Midbrain (tissue), 1 donor: ENCODE measurements at regions not wholly inside any gene's neighbourhood (a gene's known extent, or its start where the extent isn't known, plus 50 kb on each side); places are given as distances from the start of the nearest gene placed in this dataset.

Source experiments
- DNase-seq: peaks from one replicate; lab custom pipeline; 2025; lab: John Stamatoyannopoulos, UW

DNA sequence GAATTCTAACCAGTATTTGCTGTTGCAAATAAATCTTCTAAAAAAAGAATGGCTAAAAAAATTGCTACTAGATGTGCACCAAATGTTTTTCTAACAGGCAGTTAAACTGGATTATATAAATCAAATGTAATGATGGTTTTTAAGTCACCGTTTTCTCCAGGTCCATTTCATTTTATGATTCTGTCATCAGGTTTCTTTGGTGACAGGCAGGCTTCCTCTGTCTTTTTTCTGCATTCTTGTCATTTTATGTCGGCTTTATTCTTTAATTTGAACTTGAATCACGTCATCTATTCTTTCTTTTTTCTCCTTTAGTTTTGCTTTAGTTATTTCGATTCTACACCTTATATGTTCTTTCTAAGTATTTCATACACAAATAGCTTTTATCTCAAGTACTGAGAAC is 212.5 kb downstream of the SOCS6 start:
- no peak for DNase-seq

DNA sequence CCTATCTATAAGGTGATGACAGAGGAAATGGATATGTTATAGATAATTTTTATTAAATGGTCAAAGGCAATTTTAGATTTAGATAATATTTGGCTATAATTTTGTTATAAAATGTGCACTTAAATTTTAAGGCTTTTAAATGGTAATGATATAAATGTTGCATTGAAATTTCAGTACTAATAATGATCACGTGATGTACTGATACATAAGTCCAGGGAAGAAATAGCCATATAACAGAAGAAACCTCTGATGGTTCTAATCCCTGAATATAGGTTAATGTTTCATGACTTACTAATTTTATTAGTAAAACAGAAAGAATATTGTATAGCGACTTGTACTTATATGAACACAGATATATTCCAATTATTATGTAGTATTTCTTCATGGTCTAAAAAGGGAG is 211.9 kb downstream of the SOCS6 start:
- DNase-seq: no peak

DNA sequence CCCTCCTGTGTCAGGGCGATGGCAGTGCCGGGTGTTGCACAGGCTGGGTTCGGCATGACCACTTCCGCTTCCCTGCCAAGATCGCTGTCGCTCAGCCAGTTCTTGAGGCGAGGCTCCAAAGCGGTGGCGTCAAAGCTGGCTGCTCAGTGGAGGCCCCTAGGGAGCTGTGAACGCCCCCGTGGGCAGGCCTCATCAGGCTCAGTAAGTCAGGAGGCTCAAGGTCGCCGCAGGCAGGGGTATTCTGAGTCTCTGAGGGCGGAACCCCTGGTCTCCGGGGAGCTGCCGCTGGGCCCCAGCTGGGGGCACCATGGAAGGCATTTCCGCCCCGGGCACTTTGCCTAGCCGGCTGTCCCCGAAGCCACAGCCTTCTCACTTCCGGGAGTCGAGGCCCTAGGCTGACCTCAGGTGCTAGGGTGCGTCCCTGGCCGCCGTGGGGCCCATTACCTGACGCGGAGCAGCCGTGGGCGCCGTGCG is 210.4 kb downstream of the SOCS6 start:
- DNase-seq: no peak

DNA sequence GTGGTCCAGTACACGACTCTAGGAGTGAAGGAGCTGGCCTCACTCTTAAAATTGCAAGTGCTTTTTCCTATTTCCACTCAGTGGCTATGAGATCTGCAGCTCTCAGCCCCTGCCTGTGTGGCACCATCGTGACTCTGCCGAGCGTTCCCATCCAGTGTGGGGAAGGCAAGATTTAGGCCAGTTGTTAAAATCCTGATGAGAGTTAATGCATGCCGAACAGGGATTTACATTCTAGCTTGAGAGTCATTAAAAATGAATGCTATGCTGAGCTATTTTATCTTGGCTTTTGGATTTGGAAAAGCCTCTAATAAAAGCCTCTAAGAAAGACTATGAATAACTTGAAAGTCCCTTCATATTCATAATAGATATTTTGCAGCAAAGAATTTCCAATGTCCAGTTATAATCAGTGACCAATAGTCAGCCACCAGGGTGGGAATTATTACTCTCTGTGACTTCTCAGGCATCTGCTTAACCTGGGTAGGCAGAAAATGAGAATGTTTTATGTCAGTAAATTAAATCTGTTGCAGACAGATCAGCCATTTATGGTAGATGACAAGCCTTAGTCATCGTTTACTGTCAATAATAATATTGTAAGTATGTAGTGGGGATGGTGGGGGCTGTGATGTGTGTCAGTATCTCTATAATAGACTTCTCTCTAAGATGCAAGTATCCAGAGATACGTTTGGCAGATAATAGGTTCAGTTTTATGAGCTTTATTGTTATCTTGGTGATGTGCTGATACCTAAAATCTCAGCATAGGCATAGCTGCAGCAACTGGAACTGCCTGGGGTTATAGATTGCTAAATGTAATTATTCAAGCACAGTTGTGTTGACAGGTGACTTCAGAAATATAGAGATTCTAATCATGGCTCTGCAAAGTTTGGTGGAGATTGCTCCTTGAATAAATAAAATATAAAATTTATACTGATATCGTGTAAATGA is 207.8 kb downstream of the SOCS6 start:
- DNase-seq: no peak

DNA sequence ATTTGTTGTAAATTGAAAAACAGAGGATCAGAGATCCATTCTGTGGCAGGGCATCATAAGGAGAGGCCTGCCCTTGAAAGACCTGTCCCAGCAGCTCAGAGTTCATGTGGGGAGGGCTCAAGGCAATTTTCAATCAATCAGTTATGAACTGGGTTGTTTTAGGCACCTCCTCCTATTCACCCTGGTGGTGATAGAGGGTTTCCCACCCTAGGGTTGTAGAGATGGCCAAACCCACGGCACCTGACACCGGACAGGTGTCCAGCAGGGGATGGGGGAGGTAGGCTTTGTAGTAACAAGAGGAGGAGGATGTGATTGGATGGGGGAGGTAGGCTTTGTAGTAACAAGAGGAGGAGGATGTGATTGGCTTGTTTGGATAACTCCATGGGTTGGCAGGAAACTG is 205.7 kb downstream of the SOCS6 start:
- DNase-seq: no peak

DNA sequence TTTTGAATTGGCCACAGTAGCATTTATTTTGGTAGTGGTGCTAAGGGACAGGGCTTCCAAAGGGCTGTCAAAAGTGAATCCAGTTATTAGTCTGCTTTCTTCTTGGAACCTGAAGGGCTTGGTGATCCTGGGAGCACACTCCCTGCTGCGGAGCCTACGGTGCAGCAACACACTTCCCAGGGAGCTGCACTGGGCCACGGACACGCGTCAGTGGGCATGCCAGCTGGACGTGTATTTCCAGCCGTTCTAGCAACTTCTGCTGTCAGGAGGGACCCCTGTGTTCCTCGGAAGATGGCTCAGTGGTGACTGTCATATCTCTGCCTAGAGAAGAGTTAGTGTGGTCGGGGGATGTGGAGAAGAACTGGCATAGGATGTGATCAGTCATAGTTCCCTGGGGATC is 204.6 kb downstream of the SOCS6 start:
- no peak for DNase-seq

DNA sequence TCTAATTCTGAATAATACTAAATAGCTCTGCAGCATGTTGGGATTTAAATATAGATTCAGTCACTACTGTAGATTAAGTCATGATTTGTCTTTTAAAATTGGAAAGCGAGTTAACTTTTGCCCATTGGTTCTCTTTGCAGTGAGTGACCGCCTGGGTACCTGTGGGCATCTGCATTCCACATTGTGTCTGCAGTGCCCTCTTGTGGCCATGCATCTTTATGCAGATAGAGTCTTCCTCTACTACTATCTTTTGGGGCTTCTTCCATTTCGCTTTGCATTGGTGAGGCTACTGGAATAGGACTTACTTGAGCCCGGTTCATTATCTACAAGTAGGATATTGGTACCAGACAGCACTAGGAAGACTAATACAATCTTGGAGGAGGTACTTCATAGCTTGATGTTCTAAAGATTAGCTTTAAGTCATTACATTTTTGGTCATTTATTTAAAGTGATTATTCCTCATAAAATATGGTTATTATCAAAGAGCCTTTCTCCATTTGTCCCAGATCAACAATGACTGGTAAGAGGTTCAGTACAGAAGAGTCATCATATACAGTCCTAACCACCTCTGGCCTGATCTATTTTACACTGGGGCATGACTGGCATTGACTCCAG is 203.0 kb downstream of the SOCS6 start:
- DNase-seq: peak; percentile 75

DNA sequence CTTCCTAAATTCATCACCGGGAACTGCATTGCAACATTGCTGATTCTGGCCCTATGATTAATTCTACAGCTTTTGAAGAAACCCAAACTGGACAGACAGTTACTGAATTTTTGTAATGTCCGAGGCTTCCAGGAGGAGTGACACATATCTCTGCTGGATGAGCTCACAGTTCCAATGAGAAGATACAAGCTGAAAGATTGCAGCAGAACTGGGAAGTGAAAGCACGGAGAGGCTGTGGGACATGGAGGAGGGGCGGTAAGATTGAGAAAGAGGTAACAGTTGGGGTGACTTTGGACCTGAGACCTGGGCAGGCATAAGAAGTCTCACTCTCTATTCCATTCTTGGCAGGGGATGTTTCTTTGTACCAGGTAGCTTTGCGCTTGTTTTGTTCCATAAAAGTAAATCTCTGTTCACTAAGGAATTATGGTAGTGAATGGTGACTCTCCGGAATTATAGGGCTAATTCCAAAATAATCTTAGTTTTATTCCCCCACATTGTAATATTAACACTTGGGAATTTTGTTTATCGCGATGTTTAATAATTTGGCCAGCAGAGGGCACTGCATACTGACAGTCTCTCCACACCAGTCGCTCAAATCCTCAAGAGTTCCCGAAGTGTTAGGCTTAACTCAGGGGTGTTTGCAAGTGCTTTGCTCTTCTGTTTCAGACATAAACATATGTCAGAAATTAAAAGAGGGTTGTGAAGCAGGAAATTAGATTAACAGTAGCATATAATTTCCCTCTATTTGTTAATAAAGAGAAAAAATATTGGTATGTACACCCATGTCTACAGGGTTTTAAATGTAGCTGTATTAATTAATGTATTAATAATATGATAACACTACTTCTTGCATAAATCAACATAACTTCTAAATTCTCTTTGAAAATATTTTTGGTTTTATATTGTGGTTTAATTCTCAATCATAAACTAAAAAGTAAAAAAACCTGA is 201.4 kb downstream of the SOCS6 start:
- peak; percentile 85 for DNase-seq

DNA sequence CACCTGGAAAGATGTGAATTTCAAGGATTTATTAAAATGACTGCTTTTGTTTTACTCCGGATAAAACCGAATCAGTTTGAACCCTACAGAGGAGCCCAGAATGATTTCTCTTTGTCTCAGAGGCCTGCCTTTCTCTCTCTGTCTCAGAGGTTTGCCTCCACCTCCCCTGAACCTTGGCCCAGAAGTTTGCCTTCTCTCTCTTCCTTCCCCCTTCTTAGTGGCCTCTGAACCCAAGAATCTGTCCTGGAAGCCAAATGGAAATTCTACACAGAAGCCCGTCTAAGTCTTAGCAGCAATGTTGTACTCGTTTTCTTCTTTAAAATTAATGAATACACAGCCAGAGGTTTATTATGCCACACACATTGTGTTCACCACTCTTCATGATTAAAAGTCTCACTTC is 200.7 kb downstream of the SOCS6 start:
- DNase-seq: no peak

DNA sequence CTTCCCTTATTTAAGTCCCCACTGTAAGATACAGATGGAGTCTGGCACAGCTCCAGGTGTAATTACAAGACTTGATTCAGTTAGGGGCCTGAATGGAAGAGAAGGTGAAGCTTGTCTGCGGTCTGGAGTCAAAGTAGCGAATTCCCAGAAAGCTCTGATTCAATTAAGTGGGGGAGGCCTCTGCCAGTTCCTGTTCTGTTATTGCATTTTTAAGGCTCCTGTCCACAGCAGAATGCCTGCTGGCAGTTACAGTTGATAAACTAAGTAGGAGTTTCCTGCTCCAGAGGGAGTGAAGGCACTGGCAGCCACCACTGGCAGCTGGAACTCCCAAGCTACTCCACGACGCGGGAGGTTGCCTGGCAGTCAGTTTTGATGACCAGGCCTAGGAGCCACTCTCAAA is 181.1 kb downstream of the SOCS6 start:
- DNase-seq: peak; percentile 64

DNA sequence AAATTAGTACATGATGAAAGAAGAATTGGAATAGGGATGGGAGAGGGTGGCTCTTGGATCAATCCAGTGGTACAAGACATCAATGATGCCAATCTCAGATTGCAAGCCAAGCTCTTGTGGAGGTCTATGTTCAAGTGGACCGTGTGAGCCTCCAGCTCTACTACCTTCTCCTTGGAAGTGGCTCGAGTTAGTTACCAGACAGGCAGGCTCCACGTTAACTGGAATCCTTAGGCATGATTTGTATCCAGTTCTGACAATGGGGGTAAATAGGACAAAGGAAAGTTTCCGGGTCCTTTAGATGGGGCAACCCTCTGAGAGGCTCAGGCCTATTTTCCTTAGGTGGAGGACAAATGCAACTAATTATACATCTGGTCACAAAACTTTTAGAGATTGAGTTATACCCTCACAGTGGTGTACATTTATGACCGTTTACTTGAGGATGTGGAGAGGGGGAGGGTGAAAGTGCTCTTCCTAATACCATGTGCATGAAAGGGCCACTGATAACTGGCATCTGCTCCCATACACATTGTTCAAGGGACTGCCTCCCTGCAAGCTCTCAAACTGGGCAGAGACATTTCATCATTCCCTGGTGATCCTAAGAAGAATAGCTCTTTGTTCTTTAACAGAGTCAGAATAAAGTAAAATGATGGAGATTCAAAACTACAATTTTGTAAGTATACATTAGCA is 180.2 kb downstream of the SOCS6 start:
- peak; percentile 71 for DNase-seq

DNA sequence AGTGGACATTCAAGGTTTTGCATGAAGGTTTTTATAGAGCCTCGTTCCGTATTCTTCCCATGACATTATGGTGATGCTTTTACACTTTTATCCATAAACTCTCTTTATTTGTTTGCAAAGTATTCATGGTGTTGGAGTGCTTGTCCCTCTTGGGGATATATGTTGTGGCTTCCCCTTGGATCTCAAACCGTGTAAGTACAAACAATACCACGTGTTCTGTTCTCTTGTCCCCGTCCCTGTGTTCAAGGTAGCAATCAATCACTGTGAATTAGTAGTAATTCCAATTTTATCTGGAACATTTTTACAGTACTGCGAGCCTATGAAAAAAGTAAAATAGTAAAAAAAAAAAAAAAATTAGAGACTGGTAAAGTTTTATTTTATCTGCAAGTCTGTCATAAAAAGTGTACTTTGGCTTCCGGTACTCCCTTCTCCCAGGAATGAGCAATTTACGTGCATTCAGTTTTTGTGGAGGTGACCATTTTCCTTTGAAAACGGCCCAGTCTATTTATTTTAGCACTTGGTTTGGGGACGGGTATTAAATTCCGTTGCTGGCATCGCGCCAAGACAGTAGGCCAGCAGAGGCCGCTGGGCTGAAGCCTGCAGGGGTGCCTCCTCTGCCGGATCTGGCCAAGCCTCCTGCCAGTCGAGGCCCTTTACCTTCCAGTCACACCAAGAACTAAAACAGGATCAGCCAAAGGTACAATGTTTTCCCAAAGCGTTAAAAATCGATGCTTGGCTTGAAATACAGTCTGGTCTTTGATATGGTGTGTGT is 175.7 kb downstream of the SOCS6 start:
- DNase-seq: peak; percentile 83

DNA sequence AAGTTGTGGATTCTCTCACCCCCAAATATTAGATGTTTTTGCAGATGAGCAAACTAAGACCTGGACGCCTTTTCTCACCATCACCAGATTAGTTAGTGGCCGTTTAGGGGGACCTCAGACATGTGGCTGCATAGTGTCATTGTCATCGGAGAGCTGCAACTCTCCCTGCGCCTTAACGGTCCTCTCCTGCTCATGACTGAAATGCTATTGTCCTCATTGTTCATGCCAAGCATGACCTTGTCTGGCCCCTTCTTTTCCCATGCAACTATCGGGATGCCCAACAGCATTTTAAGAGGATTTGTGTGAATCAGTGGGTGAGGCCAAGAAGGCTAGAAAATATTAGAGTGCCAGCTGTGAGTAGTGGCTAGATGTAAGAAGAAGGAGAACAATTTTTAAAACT is 174.2 kb downstream of the SOCS6 start:
- no peak for DNase-seq

DNA sequence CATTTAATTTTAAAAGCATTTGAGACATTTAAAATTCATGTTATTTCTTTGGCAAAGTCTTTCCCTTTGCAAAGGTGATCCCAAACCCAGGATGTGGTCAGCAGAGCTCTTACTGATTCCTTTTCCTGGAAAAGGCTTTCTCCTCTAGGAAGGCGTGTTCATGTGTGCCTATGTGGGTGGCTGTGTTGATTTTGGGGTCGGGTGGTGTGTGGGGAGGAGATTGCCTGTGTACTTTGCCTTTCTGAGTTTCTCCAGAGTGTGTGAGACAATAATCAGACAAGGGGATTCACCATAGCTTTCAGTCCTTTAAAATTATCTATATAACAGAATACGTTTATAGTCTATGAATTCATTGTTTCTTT is 173.2 kb downstream of the SOCS6 start:
- DNase-seq: no peak

DNA sequence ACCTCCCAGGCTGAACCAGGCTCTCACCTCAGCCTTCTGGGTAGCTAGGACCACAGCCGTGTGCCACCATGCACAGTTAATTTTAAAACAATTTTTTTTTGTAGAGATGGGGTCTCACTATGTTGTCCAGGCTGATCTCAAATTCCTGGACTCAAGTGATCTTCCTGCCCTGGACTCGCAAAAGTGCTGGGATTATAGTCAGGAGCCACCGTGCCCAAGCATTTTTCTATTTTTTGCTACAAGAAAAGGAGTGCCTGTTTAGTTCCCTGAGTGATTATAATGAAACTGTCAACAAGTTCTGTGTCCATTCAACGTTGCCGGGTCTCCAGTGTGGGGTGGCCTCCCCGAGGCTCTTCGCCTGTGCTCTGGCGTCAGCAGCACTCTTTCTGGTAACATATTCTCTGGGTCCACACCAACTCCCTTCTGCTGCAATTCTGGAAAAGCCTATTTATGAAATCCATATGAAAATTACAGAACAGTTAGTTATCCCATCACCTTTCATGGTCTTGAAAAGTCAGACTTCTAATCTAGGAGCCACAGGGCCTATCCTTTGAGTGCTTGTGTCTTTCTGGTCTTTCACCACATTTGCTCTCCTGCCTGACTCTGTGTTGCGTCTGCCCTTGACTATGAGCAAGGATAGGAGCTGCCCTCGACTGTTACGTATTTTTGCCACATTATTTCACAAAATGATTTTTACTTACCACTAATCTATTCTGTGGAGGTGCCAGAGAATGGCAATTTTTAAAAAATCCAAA is 172.7 kb downstream of the SOCS6 start:
- no peak for DNase-seq

DNA sequence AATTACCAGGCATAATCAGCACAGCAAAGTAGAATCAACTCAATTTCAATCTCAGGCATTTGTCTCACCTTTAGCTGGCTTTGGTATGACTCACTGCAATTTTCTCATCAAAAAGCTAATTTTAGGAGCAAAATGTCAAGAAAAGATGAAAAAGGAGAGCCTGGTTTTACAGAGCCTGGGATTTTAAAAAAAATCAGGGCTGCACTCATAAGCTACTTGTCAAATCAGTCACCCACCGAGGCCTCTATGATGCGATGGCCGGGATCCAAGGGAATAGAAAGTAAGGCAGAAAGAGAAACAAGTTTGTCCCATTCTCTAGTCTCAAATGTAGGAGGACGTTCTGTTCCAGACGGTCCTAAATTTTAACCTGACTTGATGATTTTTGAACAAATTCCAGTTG is 170.9 kb downstream of the SOCS6 start:
- DNase-seq: no peak

DNA sequence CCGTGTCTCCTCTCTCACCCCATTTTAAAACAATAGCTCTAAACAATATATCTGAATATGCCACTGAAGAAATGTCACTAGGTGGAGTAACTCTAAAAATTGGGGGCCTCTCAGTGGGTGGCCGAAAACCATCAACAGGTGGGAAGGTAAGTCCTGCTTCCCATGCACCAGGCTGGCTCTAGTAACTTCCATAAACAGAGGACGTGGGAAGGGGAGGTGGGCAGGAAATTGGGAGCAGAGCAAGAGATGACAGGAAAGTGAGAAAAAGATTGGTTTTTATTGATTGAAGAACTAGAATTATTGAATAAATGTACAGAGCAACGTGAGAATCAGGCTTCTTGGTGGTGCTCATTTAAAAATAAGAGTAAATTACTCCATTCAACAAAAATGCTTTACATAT is 170.4 kb downstream of the SOCS6 start:
- DNase-seq: no peak

DNA sequence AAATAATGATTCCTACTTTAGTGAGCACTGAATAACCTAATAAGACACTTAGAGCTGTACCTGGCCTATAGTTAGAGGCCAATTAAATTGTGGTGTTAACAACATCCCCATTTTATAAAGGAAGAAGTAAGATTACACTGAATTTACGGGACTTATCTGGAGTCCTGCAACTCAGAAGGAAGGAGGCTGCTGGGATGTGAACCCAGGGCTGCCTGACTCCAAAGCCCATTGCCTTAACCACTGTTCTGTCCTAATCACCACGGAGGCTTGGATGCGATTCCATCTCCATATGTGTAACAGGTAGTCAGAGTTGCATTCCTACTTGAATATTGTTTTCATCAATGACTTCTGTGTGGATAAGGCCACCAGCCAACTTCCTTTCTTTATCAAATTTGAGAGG is 168.9 kb downstream of the SOCS6 start:
- DNase-seq: no peak

DNA sequence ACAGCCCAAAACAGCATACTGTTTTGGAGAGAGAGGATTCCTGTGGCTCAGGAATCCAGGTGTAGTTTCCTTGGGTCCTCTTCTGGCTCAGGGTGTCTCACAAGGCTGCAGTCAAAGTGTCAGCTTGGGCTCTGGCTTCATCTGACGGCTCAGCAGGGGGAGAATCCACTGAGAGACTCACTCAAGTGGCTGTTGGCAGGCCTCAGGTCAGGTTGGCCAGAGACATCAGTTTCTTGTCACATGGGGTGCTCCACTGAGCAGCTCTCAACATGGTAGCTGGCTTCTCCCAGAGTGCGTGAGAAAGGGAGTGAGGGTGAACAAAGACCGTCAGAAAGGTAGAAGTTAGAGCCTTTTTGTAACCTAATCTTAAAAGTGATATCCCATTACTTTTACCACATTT is 168.4 kb downstream of the SOCS6 start:
- DNase-seq: no peak

DNA sequence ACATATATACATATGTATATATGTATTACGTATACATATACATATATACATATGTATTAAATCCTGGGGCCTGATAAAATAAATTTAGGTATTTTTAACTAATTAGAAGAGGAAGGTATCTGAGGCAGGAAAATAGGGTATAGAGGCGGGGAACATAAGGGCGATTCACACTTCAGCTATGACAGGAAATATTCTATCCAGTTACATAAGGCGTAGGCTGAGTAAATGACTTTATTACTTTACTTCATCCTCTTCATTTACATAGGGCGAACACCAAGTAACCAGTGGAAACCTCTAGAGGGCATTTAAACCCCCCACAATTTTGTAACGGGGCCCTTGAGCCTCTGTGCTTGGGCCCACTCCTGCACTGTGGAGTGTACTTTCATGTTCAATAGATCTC is 167.5 kb downstream of the SOCS6 start:
- DNase-seq: no peak
